ENCODE measurements at regions not wholly inside any gene's neighbourhood (a gene's known extent, or its start where the extent isn't known, plus 50 kb on each side); places are given as distances from the start of the nearest gene placed in this dataset.
"Not testable (repeated sequence)": the region's sequence is repeated elsewhere in the genome, so short reads cannot be mapped to it uniquely, and the experiment has no call there.

DNA sequence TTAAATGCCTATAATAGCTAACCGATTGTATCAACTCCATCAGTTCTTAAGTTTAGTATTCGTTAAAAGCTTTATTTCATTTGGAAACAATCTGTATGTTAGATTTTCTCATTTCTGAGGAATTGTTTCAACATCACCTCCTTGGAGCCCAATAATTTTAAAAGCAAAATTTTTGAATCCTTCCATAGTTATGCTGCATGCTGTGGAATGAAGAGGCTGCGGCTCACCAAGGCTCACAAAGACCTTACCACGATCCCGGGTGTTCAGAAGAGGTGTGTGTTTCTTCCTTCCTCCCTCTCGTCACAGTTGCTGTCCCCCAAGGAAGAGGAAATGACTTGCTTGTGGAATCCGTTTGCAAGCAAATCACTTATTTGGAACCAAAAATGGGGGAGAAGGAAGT is 143.8 kb downstream of the FGF1 start:
- no peak for DNase-seq (ENCODE audit: low spot score)

DNA sequence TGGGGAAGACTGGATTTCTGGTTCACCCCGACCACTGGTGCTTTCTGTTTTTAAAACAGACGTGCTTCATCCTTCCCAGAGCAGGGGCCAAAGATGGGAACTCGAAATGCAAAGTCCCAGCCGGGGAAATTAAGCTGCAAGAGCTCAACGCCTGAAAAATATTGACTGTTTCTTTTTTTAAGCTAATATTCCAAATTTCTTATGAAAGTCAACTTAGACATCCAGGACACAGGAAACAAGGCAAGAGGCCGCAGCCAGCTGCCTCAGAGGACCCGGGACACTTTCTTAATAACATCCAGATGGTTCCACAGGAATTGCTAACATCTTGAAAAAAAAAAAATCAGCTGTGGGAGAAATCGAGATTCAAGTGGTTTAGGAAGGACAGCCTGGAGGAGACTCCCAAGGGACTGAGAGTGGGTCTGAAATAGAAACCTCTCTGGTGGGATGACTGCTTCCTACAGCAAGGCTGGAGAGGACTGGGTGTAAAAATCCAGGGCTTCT is 144.9 kb downstream of the FGF1 start:
- no peak for DNase-seq (ENCODE audit: low spot score)

DNA sequence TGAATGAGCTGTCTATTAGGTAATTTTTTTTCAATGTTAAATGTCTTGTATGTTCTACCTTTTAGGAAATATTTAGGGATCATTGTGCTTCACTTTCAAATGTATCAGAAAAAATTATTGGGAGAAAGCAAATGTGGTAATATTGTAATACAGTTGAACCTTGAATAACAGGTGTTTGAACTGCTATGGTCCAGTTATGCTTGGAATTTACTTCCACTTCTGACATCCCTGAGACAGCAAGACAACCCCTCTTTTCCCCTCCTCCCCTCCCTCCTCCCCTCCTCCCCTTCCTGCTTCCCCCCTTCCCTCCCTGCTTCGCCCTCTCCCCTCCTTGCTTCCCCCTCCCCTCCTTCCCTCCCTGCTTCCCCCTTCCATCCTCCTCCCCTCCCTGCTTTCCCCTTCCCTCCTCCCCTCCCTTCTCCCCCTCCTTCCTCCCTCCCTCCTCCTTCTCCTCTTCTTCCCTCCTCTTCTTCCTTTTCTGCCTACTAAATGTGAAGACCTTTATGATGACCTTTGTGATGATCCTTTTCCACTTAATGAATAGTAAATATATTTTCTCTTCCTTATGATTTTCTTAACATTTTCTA is 146.6 kb downstream of the FGF1 start:
- no peak for DNase-seq (ENCODE audit: low spot score)

DNA sequence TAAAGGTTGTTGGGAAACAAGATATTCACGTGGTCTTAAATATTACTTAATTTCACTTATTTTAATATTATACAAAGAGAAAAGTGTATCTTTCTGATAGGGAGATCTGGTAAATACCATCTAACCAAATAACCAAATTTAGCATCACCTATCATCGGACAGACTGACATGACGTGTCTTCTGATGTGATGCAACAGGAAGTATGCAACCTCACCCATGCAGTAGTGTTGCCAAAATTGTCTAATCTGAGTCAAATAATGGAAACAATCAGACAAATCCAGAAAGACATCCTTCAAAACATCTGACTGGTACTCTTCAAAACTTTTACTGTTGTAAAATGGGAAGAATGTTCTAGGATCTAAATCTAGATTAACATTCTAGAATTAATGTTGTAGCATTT is 148.0 kb downstream of the FGF1 start:
- DNase-seq (ENCODE audit: low spot score) = no peak

DNA sequence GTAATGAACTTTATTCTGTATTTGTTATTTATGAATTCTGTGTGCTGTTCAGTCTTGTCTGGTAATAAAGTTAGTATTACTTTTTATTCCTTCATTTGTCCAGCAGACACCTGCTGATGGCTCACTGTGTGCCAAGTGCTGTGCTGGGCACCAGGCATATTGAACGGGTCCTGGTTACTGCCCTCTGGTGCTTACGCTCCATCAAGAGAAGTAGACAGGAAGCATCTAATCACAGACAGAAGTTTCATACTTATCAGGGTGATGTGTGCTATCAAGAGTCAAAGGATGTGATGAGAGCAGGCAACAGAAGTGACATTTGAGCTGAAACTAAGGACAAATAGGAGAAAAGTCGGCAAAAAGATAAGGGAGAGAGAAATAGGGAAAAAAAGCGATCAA is 153.1 kb downstream of the FGF1 start:
- no peak for DNase-seq (ENCODE audit: low spot score)

DNA sequence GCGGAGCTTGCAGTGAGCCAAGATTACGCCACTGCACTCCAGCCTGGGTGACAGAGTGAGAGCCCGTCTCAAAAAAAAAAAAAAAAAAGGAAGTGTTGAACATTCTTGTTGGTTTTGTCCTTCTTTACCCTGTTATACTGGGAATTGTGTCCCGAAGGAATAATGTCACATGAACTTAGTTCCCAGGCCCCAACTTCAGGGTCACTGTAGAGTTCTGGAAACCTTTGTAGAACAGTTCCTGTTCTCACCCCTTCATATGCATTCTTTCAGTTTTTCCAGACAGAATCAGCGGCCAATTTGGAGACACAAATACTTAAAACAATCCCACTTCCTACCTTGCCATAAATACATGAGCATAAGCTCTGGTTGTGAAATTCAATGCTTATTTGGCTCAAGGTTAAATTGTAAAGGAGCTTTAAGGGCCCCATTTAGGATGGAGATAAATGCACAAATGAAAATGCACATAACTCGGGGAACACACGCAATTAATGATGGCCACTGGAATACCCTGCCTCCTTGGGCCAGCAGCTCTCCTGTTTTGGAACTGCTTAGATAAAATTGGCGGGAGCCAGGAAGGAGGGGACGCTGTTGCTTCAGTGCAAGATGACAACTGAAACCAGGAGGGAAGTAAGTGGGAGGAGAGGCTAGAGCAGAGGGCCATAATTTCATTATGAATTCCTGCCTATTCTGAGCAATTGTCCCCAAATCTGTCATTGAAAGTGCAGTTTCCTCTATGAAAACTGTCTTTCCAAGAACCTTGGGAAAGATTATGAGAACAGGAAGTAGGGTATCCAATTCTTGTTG is 153.7 kb downstream of the FGF1 start:
- DNase-seq (ENCODE audit: low spot score) = no peak

DNA sequence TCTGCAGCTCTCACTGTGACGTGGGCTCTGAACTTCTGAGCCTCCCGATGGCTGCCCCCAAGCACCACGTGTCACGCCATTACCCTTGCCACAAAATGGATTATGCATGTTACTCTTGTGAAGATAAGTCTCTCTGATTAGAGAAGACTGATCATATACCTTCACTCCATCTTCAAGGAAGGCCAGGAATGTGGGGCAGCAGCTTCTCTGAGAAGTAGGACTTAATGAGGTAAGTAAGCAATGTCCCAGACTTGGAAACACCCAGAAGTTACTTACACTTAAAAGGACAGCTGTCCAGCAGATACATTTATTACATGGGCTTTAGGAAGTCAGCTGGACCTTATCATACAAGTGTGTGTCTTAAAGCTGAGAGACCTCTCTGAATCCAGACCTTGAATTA is 155.0 kb downstream of the FGF1 start:
- DNase-seq (ENCODE audit: low spot score) = no peak

DNA sequence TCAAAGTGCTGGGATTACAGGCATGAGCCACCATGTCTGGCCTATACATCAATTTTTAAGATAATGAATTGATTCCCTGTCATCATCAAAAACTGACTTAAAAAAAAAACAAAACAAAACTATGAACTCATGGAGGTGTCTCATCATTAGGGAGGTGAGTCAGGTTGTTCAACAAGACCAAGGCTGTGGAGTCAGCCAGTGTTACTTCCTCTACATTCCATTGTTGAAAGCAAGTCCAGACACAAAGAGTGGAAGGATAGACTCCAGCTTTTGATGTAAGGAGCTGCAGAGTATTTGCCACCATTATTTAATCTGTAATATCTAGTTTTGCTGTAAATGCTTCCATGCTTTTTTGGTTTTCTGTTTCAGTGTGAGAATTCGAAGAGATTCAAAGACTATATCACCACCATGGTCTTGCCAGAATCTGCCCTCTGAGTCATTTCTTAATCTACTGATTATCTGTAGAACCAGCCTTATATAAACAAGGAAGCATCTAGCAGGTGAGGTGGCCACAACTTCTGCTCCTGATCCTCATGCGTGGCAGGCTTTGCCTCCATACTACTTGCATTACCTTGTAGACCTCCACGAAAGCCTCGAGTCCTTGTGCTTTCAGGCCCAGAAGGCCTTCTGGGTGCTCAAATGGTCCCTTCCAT is 156.1 kb downstream of the FGF1 start:
- no peak for DNase-seq (ENCODE audit: low spot score)

DNA sequence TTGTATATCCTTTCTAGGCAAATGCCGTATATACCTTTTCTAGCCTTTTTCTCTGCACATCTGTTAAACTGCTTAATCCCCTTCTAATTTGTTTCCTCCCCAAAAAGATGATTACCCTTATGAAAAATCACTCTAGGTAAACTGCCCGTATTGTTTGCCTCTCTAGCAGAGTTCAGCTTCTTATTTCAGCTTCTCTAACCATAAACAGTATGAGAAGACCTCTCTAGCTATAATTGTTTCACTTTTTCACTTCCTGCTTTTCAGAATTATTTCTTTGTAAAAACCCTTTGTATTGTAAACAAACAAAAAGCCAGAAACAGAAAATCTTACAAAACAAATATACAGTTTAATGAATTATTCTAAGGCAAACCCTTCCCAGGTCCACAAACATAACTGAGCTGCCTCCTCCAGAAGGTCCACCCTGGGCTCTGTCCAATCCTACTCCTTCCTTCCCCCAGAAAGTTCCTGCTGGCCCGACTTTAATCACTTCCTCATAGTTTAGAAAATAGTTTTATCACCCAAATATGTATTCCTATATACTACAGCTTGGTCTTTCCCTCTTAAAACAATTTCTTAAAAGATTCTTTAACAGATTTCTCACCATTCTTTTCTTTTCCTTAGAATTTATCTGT is 158.1 kb downstream of the FGF1 start:
- no peak for DNase-seq (ENCODE audit: low spot score)

DNA sequence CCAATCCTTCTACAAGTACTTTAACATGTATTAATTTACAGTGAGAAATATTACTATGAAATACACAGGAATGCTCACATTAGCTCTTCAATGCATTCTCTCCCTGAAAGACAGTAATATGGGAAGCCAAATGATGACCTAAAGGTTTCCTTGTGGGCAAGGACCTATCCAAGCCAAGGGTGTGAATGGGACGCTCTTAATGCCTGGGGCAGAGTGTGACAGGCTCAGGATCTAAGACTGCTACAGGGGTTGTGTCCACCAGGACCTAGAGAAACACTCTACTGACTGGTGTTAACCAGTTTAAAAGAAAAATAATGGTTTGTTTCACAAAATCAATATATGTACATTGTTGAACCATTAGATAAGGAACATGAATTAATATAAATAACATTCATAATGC is 158.7 kb downstream of the FGF1 start:
- no peak for DNase-seq (ENCODE audit: low spot score)

DNA sequence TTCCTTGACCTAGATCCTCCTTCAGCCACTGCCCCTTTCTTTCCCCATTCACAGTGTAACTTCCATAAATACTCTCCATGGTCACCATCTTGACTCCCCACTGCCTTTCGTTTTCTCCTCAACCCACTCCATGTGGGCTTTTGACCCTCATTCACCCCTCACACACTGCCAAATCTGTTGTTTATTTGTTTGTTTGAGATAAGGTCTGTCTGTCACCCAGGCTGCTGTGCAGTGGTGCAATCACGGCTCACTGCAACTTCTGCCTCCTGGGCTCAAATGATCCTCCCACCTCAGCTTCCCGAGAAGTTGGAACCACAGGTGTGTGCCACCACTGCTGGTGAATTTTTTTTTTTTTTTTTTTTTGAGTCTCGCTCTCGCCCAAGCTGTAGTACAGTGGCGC is 162.9 kb downstream of the FGF1 start:
- no peak for DNase-seq (ENCODE audit: low spot score)

DNA sequence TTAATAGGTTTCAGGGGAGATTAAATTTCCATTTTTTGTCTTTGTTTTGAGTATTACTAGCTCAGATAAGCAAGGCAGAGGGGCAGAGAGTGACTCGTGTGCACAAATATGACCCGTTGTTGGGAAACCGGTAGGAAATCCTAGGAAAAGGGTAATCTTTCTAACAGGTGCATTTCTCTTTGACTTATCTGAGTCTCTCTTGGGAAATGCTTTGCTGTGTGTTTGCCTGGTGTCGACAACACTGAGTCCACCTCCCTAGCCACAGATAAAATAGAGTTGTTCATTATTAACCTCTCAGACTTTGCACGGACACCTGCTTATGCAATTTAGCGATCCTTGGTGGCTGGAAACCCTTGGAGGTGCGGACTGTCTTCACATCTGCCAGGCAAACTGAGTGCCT is 164.2 kb downstream of the FGF1 start:
- DNase-seq (ENCODE audit: low spot score) = no peak

DNA sequence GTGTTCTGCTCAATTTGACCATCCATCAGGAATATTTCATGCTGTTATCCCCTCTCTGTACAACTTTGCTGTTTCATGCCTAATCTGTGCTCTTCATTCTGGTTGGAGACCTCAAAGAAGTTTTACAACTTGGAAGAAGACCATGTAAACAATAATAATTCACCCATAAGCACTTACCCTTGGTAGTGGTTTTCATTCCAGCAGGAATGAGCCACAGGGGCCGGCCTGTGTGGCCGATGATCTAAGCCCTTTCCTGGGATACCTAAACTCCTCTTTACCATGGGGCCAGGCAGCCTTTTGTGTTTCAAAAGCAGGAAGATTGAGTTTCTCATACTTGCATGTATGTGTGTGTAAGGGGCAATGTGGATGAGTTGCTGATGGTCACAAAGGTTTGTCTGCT is 165.0 kb downstream of the FGF1 start:
- no peak for DNase-seq (ENCODE audit: low spot score)

DNA sequence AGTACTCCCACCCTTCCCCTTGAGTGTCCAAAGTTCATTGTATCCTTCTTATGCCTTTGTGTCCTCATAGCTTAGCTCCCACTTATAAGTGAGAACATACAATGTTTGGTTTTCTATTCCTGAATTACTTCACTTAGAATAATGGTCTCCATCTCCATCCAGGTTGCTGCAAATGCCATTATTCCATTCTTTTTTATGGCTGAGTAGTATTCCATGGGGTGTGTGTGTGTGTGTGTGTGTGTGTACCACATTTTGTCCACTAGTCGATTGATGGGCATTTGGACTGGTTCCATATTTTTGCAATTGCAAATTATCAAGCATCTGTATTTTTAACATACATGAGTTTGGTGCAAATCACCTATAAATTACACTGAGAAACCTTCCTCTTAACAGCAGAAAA is 166.0 kb downstream of the FGF1 start:
- DNase-seq (ENCODE audit: low spot score) = not testable (repeated sequence)

DNA sequence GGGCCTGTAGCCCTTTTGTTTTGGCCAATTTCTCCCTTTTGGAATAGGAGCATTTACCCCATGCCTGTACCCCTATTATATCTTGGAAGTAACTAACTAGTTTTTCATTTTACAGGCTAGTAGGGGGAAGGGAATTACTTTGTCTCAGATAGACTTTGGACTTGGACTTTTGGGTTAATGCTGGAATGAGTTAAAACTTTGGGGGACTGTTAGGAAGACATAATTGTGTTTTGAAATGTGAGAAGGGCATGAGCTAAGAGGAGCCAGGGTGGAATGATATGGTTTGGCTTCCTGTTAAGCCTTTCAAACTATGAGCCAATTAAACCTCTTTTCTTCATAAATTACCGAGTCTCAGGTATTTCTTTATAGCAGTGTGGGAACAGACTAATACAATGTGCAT is 168.1 kb downstream of the FGF1 start:
- no peak for DNase-seq (ENCODE audit: low spot score)

DNA sequence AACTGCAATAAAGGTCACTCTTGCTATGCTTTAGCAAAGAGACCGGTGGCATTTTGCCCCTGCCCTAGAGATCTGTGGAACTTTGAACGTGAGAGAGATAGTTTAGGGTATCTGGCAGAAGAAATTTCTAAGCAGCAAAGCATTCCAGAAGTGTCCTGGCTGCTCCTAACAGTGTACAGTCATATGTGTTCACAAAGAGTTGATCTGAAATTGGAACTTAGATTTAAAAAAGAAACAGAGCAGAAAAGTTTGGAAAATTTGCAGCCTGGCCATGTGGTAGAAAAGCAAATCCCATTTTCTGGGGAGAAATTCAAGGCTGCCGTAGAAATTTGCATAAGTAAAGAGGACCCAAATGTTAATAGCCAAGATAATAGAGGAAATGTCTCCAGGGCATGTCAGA is 169.2 kb downstream of the FGF1 start:
- no peak for DNase-seq (ENCODE audit: low spot score)

DNA sequence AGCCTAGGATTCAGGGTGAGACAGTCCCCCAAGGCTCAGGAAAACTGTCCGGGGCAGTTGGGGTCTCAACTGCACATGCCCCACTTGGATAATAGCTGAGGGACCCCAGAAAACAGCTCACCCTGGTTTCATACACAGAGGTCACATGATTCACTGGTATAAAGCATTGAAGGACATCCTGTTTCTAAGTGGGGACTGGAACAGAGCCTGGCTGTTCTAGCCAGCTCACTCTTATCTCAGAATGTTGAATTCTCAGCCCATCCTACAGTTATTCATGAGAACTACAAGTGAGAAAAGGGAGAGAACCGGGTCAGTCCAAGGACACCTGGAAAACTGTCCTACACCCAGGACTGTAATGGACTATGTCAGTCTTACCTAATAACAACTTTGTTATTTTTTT is 170.9 kb downstream of the FGF1 start:
- DNase-seq (ENCODE audit: low spot score) = no peak

DNA sequence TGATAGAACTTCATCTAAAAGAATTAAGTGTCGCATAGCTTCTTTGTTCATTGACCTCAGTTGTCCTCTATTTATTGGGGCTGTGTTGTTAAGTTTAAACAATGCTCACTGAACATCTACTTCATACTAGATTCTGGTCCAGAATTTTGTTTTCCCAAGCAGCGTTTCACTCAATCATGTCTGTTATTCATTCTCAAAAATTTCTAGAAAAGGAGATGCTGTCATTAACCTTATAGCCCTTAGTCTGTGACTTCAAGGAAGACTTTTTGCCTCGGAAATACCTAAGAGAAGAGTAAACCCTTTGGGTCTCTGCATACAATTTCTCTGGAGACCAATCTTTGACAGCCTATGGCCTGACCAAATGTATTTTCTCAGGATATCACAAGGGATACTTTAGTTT is 171.7 kb downstream of the FGF1 start:
- no peak for DNase-seq (ENCODE audit: low spot score)

DNA sequence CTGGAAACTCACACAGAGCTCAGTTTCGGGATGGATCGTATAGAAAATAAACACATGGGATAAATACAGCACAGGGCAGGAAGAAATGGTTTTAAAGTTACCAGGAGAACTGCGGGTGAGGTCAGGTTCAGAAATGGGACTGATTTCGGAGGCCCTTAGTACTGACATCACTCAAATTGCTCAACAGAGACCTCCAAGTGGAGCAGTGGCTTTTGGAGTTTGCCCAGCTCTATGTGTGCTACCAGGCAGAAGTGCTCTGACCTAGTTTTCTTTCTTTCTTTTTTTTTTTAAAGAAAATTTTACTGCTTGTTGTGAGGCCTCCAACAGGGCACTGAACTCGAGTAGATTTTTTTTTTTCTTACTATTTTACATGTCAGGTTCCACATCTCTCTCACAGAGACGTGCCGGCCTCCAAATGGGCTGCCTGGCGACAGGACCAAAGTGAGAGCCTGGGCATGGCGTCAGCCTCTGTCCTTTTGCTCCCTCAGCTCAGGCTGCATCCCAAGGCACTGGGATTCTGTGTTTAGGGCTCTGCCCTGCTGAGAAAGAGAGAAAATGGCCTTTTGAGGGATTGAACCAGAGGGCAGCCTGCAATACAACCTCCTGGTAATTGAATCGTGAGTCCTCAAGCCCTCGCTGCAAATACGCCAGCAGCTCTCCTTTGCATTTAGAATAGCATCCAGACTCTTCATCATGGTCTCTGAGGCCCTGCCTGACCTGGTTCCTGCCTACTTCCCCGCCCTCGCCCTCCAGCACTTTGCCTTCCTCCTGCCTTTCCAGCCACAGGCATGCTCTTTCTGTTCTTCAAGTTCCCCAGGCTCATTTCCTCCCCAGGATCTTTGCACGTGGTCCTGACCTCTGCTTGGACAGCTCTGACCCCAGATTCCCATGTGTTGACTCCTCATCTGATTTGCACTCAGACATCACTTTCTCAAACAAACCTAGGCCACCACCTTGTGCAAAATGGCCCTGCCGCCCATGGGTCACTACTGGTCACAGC is 173.5 kb downstream of the FGF1 start:
- DNase-seq (ENCODE audit: low spot score) = no peak

DNA sequence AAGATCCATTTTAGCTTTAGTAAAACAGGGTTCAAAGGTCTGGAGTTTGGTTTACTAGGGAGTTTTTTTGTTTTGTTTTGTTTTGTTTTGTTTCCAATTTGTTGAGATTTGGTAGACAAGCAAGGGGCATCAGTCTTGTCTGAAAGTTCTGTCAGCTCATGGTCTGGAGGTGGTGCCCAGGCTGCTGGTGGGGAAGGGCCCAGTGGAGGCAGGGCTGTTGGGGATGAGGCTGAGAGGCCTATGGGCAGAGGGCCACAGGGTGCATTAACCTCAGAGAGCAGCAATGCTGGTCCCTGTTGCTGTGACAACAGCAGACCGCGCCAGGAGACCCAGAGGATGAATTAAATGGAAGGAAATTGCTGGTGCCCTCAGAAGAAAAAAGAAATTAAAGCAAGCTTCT is 174.5 kb downstream of the FGF1 start:
- no peak for DNase-seq (ENCODE audit: low spot score)

DNA sequence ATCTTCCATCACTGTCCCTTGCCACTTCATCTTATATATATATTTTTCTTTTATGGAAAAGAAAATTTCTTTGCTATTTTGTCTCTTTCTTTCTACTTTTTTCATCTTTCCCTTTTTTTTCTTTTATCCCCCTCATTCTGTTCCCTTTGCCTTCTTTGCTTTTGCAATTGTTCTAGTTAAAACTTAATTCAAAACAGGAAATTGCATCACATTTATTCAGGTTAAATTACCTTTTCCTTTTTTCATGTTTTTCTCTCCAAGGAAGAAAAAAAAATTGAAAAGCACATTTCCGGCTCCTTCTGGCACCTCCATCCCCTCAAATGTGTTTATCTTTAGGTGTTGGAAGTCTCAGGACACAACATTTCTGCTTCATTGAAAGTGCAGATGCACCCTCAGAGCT is 176.9 kb downstream of the FGF1 start:
- DNase-seq (ENCODE audit: low spot score) = no peak

Data from mucosa of gallbladder (tissue), 1 donor.